ENCODE measurements at regions not wholly inside any gene's neighbourhood (a gene's known extent, or its start where the extent isn't known, plus 50 kb on each side); places are given as distances from the start of the nearest gene placed in this dataset.

DNA sequence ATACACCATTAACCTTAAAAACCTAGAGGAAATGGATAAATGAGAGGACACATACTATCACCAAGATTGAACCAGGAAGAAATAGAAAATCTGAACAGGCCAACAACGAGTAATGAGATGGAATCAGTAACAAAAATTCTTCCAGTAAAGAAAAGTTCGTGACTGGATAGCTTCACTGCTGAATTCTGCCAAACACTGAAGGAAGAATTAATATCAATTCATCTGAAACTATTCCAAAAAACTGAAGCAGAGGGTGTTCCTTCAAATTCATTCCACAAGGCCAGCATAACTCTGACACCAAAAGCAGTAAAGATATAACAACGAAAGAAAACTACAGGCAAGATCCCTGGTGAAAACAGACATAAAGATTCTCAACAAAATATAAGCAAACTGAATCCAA is 195.8 kb upstream of the GPR149 start:
- TF ChIP-seq, protein P1, sequence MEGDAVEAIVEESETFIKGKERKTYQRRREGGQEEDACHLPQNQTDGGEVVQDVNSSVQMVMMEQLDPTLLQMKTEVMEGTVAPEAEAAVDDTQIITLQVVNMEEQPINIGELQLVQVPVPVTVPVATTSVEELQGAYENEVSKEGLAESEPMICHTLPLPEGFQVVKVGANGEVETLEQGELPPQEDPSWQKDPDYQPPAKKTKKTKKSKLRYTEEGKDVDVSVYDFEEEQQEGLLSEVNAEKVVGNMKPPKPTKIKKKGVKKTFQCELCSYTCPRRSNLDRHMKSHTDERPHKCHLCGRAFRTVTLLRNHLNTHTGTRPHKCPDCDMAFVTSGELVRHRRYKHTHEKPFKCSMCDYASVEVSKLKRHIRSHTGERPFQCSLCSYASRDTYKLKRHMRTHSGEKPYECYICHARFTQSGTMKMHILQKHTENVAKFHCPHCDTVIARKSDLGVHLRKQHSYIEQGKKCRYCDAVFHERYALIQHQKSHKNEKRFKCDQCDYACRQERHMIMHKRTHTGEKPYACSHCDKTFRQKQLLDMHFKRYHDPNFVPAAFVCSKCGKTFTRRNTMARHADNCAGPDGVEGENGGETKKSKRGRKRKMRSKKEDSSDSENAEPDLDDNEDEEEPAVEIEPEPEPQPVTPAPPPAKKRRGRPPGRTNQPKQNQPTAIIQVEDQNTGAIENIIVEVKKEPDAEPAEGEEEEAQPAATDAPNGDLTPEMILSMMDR (IDR thresholded peaks at IDR 0.05) = no peak
- no peak for TF ChIP-seq EZH2 (IDR thresholded peaks at IDR 0.05; ENCODE audit: borderline replicate concordance, insufficient read depth, low read depth, low read length, poor library complexity, severe bottlenecking)

Data from B cell (primary cell).